Tibial nerve (tissue), 4 donors: ENCODE measurements at regions not wholly inside any gene's neighbourhood (a gene's known extent, or its start where the extent isn't known, plus 50 kb on each side); places are given as distances from the start of the nearest gene placed in this dataset.
"Not testable (repeated sequence)": the region's sequence is repeated elsewhere in the genome, so short reads cannot be mapped to it uniquely, and the experiment has no call there.

ENCODE experiments used
- DNase-seq, 2 donors: peaks; one replicate each; pipeline ENCODE4 v3.0.0-alpha.2; 2019; ENCODE audit warnings: low spot score in 2 of 2
- H3K27ac ChIP-seq, 4 donors: fragments of 200-600 bp; sonication (generic) in 3 of 4; one replicate each; pipeline ENCODE4 v1.5.1; 2017 to 2019; ENCODE audit warnings: mild to moderate bottlenecking in 1 of 4
- H3K27me3 ChIP-seq, 2 donors: fragments of 200-600 bp; sonication (generic) in 1 of 2; one replicate each; pipeline versions ENCODE4 v1.5.1 to v1.6.0; 2017 to 2019
- H3K36me3 ChIP-seq, 3 donors: fragments of 200-600 bp; sonication (generic); one replicate each; pipeline ENCODE4 v1.5.1; 2018 to 2019
- H3K4me1 ChIP-seq, 4 donors: fragments of 200-600 bp; sonication (generic) in 3 of 4; one replicate each; pipeline ENCODE4 v1.5.1; 2017 to 2019
- H3K4me3 ChIP-seq, 4 donors: fragments of 200-600 bp; sonication (generic) in 3 of 4; one replicate each; pipeline ENCODE4 v1.5.1; 2017 to 2019; ENCODE audit warnings: mild to moderate bottlenecking in 1 of 4, moderate library complexity in 1 of 4
- H3K9me3 ChIP-seq, 4 donors: fragments of 200-600 bp; sonication (generic) in 3 of 4; one replicate each; pipeline ENCODE4 v1.5.1; 2017 to 2019
- EP300 ChIP-seq, 2 donors: sonication (generic); formaldehyde crosslinking; IDR thresholded peaks; one replicate each; pipeline ENCODE4 v1.6.1; 2017; ENCODE audit warnings: antibody characterized with exemption in 2 of 2, mild to moderate bottlenecking in 1 of 2
- POLR2A ChIP-seq, 2 donors: fragments of 450-650 bp; IDR thresholded peaks; one replicate each; pipeline ENCODE4 v1.6.1; 2017; ENCODE audit warnings: antibody characterized with exemption in 2 of 2, mild to moderate bottlenecking in 2 of 2, moderate library complexity in 2 of 2
- WGBS, 2 donors: methylation state at CpG; one replicate each; pipeline ENCODE4 v1.1.5; 2018; 5-methylcytosine and 5-hydroxymethylcytosine counted together
- TF ChIP-seq, protein P1 (sequence below), 5 experiments: fragments of 200-600 bp in 3 of 5; fragments of 450-650 bp in 2 of 5; sonication (generic) in 3 of 5; IDR thresholded peaks; one replicate each; pipeline ENCODE4 v1.5.1; 2016 to 2019; ENCODE audit warnings: antibody characterized with exemption in 5 of 5, mild to moderate bottlenecking in 3 of 5, moderate library complexity in 2 of 5

DNA sequence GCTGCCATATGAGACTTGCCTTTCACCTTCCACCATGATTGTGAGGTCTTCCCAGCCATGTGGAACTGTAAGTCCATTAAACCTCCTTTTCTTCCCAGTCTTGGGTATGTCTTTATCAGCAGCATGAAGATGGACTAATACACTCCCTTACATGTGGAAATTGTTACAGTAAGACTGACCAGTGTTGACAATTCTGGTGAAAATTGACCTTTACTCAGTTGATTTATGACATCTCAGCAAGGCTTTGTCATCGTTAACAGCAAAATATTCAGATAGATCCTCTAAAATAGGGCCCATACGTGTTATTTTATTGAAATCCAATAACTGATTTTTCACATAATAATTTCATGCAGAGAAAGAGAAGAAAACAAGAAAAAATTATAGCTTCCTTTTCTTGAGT lies 377.9 kb upstream of the SEMA3C start:
- Histone ChIP-seq H3K4me3 (no peak overlapping the region), H3K27ac (no peak overlapping the region), H3K9me3 (no peaks in the 10 kb centered on the region), H3K36me3 (no peaks in the 10 kb centered on the region), H3K27me3 (no peaks in the 10 kb centered on the region), H3K4me1 (peaks cover 0 to 17% (median 0%) of the 10 kb centered on the region in 4 donors)
- WGBS, 2 donors = 85 to 94% methylated on average over 2 of the region's 2 CpGs
- no peak for TF ChIP-seq POLR2A (IDR thresholded peaks at IDR 0.05)
- TF ChIP-seq EP300 (IDR thresholded peaks at IDR 0.05) = no peak
- TF ChIP-seq, protein P1, sequence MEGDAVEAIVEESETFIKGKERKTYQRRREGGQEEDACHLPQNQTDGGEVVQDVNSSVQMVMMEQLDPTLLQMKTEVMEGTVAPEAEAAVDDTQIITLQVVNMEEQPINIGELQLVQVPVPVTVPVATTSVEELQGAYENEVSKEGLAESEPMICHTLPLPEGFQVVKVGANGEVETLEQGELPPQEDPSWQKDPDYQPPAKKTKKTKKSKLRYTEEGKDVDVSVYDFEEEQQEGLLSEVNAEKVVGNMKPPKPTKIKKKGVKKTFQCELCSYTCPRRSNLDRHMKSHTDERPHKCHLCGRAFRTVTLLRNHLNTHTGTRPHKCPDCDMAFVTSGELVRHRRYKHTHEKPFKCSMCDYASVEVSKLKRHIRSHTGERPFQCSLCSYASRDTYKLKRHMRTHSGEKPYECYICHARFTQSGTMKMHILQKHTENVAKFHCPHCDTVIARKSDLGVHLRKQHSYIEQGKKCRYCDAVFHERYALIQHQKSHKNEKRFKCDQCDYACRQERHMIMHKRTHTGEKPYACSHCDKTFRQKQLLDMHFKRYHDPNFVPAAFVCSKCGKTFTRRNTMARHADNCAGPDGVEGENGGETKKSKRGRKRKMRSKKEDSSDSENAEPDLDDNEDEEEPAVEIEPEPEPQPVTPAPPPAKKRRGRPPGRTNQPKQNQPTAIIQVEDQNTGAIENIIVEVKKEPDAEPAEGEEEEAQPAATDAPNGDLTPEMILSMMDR (IDR thresholded peaks at IDR 0.05) = no peak
- no peak for DNase-seq

DNA sequence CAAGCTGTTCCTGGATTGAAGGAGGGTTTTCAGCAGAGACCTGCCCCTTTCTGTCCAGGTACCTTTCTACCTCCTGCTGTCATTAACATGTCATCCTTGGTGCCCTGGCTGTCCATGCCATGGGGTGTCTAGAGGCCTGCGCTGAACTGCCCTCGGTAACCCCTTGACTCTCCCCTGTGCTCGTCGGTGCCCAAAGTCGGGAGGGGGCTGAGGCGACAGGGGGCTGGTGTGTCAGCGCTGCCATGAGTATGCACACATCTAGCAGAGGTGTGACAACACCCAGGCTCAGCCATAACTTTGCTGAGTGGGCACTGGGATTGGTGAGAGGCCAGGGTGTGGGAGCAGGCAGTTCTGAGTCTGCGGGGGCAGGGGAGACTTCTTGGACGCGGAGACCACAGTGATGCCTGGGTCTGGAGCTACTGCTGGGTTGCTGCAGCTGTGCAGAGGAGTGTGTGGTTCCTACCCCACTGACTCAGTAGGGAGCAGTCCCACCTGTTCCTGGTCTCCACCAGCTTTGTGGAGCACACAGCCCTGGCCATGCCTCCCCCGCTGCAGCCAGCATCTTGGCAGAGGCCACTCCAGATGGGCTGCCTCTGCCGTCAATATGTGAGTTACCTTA lies 376.2 kb upstream of the SEMA3C start:
- Histone ChIP-seq H3K4me3 (no peak overlapping the region), H3K9me3 (no peaks in the 10 kb centered on the region), H3K27ac (no peak overlapping the region), H3K27me3 (no peaks in the 10 kb centered on the region), H3K4me1 (peaks cover 0 to 14% (median 0%) of the 10 kb centered on the region in 4 donors), H3K36me3 (no peaks in the 10 kb centered on the region)
- no peak for TF ChIP-seq POLR2A (IDR thresholded peaks at IDR 0.05)
- TF ChIP-seq, protein P1 (IDR thresholded peaks at IDR 0.05) = no peak
- no peak for TF ChIP-seq EP300 (IDR thresholded peaks at IDR 0.05)
- no peak for DNase-seq
- 93 to 97% methylated on average over 12 of the region's 12 CpGs for WGBS, 2 donors

DNA sequence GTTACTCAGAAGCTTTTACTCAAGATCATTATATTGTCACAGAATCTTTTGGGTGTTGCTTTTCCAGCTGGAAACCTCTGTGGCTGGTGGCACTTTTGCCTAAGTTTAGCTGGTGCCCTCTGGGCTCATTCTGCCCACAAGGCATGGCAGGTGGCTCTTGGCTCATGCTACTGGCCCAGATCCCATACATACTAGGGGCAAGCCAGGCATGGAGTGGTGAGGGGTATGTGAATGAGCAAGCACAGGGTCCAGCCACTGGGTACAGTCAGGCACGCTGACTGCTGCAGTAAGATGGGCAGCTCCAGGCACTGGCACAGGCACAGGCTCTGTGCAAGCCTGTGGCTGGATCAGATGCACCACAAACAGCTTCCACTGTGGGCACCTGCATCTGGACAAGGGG lies 375.0 kb upstream of the SEMA3C start:
- Histone ChIP-seq H3K36me3 (no peaks in the 10 kb centered on the region), H3K27ac (no peak overlapping the region), H3K4me3 (no peak overlapping the region), H3K4me1 (peaks cover 0 to 3% (median 0%) of the 10 kb centered on the region in 4 donors), H3K9me3 (no peaks in the 10 kb centered on the region), H3K27me3 (no peaks in the 10 kb centered on the region)
- 100% methylated on average over 1 of the region's 1 CpG for WGBS, 2 donors
- TF ChIP-seq, protein P1 (IDR thresholded peaks at IDR 0.05) = no peak
- TF ChIP-seq POLR2A (IDR thresholded peaks at IDR 0.05) (no peak), EP300 (IDR thresholded peaks at IDR 0.05) (no peak)
- no peak for DNase-seq

DNA sequence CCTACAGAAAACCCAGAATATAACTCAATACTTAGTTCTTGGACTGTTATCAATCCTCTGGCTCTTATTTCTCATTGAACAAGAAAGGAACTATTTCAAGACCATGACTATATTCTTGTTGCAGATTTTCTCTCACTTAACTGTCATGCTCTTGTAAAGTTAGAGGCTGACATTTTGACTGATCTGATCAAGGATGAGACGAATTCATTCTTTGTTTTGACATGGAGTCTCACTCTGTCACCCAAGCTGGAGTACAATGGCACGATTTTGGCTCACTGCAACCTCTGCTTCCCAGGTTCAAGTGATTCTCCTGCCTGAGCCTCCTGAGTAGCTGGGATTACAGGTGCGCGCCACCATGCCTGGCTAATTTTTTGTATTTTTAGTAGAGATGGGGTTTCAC lies 367.9 kb upstream of the SEMA3C start:
- 87 to 96% methylated on average over 4 of the region's 4 CpGs for WGBS, 2 donors
- not testable (repeated sequence) for H3K4me1 ChIP-seq, H3K36me3 ChIP-seq, H3K4me3 ChIP-seq, H3K27me3 ChIP-seq, DNase-seq, H3K9me3 ChIP-seq, H3K27ac ChIP-seq

DNA sequence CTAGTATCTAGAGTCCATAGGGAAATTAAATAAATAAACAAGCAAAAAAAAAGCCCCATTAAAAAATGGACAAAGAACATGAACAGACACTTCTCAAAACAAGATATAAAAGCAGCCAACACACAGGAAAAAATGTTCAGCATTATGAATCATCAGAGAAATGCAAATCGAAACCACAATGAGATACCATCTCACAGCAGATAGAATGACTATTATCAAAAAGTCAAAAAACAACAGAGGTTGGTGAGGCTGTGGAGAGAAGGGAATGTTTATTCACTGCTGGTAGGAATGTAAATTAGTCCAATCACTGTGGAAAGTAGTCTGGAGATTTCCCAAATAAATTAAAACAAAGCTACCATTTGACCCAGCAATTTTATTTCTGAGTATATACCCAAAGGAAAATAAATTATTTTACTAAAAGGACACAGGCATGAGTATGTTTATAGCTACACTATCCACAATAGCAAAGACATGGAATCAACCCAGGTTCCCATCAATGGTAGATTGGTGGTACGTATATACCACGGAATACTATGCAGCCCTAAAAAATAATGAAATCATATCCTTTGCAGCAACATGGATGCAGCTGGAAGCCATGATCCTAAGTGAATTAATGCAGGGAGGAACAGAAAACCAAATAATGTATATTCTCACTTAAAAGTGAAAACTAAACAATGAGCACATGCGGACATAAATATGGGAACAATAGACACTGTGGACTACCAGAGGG lies 366.5 kb upstream of the SEMA3C start:
- no peak for TF ChIP-seq POLR2A (IDR thresholded peaks at IDR 0.05)
- H3K27ac ChIP-seq = no peak overlapping the region
- 82 to 86% methylated on average over 4 of the region's 4 CpGs for WGBS, 2 donors

DNA sequence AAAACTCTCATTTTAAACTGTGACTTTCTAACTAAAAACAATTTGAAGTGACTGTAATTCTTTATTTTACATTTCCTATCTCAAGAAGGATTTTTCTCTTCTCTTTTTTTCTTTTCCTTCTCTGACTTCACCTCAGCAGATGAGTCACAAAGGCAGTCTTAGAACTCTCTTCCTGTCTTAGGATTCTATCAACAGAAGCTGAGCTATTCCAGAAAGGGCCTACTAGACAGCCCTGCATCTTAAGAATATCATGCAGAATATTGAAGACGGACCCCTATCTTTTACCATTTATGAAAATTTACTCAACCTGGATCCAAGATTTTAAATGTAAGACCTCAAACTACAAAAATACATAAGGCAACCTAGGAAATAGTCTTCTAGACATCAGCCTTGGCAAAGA lies 365.7 kb upstream of the SEMA3C start:
- H3K27me3 ChIP-seq = no peaks in the 10 kb centered on the region
- peaks cover 0 to 7% (median 0%) of the 10 kb centered on the region in 4 donors for H3K9me3 ChIP-seq
- no peaks in the 10 kb centered on the region for H3K4me1 ChIP-seq
- WGBS, 2 donors = 88 to 90% methylated on average over 1 of the region's 1 CpG
- TF ChIP-seq, protein P1 (IDR thresholded peaks at IDR 0.05) = no peak
- no peak for TF ChIP-seq POLR2A (IDR thresholded peaks at IDR 0.05)
- TF ChIP-seq EP300 (IDR thresholded peaks at IDR 0.05) = no peak
- H3K36me3 ChIP-seq = no peaks in the 10 kb centered on the region
- no peak overlapping the region for H3K4me3 ChIP-seq
- H3K27ac ChIP-seq = no peak overlapping the region
- DNase-seq = no peak

More for the DNA sequence above, 366.5 kb upstream of the SEMA3C start:
- no peaks in the 10 kb centered on the region for H3K27me3 ChIP-seq
- peaks cover 0 to 7% (median 0%) of the 10 kb centered on the region in 4 donors for H3K9me3 ChIP-seq
- no peaks in the 10 kb centered on the region for H3K4me1 ChIP-seq
- no peaks in the 10 kb centered on the region for H3K36me3 ChIP-seq
- H3K4me3 ChIP-seq = no peak overlapping the region
- DNase-seq = no peak
